NCI-H526 treated with DMSO at 0.1 percent for 48 hours (cell line): ENCODE measurements at regions not wholly inside any gene's neighbourhood (a gene's known extent, or its start where the extent isn't known, plus 50 kb on each side); places are given as distances from the start of the nearest gene placed in this dataset.

Source experiments
- DNase-seq: peaks from one replicate; lab custom pipeline; 2025; lab: John Stamatoyannopoulos, UW

DNA sequence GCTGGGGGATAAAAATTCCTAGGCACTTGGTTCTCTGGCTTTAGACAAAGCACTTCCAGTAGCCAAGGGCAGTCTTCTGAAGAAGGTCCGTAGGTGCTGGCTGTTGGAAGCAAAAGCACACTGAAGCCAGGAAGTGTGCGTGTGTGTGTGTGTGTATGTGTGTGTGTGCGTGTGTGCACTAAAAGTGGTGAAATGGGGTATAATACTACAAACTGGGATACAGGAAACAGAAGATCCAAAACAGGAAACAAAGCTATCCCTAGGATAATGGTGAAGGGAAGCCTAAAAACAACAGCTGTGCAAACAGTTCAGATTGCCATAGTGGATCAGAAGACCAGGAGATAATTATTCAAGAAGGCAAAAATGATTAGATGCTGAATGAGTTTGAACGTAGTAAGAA is 103.4 kb downstream of the IL20RB start:
- DNase-seq = no peak

DNA sequence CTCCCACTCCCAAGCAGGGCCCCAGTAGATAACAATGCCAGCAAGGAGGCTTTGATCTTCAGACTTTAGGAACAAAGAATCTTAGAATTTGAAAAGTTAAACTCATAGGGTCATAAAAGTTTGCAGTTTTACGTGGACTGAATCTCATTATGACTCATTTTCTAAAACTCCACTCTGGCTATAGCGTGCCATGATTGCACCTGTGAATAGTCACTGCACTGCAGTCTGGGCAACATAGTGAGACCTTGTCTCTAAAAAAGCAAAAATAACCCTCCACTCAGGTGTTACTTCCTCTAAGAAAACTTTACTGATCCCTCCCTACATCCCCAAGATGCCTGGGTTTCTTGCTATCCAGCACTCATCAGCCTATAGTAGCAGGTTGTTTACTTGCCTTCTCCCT is 104.5 kb downstream of the IL20RB start:
- DNase-seq = no peak

DNA sequence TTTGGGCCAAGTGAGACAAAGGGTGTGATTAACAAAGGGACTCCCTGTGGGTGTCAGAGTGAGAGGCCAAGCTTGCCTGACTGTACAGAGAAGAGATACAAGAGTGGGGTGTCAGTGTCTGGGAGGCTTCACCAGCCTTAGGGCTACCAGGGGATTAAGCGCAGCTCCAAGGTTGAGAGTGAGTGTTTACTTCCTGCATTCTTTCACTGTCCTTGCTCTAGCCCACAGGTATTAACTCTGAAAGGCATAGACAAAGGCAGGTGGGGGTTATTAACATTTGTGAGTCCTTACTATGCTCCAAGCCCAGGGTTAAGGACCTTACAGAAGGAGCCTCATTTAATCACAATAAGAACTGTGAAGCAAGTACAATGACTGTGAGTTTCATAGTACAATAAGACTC is 107.6 kb downstream of the IL20RB start:
- DNase-seq = no peak

DNA sequence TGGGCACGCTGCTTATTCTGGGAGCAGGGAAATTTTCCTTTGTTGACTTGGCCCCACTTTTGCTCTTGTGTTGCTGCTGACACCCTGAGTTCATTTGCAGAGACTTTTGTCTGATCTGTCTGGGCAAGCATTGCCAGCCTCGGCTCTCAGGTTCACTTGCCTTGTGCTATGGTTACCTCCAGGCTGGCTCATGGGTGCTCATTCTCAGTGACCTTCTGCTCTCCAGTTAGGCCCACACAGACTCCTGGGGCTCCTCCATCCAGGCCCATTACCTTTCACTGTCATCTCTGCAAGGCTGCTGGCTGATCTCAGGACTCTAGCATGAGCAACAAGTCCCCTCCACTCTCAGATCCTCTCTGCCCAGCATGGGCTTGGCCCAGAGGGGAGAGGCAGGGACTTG is 108.3 kb downstream of the IL20RB start:
- no peak for DNase-seq

DNA sequence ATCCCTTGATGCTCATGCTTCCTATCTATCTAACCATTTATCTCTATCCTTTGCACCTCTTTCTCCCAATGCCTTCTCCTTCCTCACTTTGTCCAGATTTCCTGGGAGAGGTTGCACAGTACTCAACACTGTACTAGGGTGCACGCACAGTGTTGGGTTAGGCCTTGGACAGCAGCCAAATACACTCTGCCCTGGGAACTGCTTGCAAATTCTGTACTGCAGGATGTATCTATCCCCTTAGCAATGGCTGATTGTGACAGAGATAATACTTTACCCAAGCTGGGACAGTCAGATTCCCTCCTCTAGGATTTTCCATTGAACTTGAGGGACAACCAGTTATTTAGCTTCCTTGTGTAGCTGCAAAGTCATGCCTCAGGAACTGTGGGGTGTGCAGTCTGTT is 113.3 kb downstream of the IL20RB start:
- DNase-seq = no peak

DNA sequence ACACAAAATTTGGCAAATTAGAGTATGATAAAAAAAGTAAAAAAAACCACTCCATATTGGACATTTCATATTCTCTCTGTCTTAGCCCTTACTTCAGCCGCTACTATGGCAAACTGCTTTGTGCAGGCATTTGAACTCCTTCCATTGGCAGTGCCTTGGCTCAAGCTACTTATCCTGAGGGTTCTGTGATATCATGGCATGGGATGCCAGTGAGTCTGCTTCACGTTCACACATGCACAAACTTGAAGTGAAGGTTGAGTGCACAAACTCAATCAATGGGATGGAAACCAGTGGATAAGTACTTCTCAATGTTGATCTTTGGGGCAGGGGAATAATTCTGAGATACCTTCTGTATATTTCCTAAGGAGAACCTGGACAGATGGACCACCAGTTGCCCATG is 117.2 kb downstream of the IL20RB start:
- no peak for DNase-seq

DNA sequence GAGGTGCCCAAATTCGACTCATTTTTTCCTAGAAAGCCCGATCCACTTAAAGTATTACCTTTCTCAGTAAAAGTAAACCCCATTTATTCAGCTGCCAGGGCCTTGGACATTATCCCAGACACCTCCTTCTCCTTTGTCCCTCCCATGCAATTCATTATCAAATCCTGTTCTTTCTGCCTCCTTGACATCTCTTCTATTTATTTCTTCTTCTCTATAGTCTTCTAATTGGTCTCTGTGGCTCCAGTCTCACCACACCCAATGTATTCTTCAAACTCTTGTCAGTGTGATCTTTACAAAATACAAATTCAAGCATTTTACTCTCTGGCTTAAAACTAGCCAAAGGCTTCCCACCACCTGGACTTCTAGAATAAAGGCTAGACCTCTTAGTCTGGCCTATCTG is 120.3 kb downstream of the IL20RB start:
- DNase-seq = no peak

DNA sequence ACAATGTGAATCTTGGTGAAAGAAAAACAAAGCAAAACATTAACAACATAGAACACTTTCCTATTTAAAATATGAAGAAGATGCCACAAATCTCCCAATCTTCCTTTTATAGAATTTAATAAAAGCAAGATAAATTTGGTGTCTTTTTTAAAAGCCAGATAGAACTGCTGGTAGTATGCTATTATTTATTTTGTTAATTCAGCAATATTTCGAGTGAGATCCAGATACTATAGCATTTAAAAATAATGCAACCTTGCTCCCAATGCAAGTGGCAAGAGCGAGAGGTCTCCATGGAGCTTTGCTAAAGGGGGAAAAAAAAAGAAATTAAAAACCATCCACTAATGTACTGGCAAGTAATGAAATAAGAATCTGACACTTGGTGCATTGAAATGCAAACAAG is 121.8 kb downstream of the IL20RB start:
- no peak for DNase-seq

DNA sequence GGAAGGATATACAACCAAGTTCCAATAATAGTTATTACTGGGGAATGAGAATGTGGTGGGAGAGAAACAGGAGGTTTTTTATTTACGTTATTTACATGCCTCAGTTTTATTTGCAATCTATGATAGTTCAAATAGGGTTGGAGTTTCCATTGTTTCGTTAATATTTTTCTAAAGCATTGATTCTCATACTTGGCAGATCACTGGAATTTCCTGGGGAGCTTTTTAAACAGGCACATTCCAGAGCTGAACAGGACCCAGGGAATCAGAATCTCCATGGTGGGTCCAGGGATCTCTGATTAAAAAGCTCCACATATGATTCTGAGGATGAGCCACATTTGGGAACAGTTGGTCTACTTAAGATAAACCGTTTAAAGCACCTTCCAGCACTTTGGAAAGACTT is 123.9 kb downstream of the IL20RB start:
- DNase-seq = no peak

DNA sequence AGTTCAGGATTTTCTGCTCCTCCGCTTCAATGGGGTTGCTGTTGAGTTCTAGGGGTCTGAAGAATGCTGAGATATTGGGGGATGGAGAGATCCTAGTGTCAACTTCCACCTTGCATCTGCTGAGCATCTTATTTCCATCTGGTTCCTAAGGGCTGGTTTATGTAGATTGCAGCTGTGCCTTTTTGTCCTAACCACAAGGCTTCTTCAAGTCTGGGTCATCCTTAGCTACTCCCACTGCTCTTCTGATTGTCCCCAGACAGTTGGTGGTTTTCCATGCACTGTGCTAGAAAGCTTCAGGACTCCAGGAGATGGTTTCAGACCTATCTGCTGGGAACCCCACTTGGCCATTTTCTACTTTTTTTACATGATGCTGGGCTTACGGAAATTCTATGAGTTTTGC is 125.0 kb downstream of the IL20RB start:
- DNase-seq = no peak

DNA sequence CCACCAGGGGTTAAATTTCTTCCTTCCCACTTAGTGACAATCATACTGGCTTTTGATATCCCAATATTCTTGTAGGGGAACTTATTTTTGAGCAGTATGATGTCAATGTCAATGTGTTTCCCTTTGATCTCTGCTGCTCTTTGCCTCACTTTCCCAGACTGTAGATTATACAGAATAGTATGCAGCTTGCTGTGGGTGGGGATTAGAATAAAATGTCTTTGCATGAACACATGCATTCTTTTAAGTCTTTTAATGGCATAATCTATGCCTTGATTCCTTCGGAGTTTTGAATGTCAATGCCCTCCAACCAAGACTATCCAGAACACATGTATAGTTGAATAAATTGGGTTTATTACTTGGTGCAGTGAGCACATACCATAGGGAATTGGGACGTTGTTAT is 125.5 kb downstream of the IL20RB start:
- no peak for DNase-seq

DNA sequence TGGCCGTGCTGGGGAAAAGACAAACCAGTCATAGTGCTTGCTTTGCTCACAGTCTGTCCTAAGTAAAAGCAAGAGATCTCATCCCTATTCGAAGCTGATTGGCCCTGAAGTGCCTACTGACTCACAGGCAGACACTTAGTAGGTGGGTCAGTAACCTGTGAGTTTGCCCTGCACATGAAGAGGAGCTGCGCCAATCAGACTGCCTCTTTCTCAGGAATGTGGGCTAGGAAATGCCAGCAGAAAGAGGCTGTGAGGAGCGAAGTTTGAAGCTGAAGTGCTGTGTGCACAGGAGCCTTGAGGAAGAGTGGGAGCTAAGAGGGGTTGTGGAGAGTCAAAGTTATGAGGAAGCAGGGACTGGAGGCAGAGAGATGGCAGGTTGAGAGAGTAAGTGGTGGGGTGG is 126.8 kb downstream of the IL20RB start:
- DNase-seq = no peak

DNA sequence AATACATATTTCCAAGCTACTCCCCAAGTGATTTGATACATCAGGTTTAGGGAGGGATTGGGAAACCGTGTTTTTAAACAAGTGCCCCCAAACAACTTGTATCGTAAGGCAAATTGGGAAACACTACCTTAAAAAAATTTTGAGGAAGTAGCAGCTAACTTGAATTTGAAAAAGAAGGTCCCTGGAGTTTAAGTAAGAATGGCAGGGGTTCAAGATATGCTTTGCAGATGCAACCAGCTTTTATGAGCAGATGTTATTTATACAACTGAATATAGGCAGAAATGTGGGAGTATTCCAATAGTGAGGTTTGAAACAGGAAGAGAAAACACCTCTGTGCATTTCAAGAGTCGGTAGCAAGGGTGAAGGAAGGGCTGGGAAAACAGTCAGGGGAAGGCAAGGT is 139.6 kb downstream of the IL20RB start:
- no peak for DNase-seq

DNA sequence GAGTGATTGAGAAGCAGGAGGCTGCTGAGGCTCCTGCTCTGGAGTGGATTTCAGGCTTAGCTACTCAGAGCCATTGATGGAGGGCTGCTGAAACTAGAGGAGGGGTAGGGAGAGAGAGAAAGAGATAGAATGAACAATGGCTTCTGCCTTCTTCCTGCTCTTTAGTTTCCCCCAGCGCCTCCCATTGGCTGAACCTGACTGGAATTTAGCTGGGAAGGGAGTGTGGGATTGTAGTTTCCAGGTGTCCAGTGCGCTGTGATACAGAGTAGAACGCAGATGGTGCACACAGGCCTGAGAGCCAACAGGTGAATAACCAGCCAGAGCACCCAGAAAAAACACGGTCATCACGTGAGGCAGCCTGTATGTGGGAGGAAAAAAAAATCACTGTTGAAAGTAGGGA is 140.1 kb downstream of the IL20RB start:
- DNase-seq = no peak

DNA sequence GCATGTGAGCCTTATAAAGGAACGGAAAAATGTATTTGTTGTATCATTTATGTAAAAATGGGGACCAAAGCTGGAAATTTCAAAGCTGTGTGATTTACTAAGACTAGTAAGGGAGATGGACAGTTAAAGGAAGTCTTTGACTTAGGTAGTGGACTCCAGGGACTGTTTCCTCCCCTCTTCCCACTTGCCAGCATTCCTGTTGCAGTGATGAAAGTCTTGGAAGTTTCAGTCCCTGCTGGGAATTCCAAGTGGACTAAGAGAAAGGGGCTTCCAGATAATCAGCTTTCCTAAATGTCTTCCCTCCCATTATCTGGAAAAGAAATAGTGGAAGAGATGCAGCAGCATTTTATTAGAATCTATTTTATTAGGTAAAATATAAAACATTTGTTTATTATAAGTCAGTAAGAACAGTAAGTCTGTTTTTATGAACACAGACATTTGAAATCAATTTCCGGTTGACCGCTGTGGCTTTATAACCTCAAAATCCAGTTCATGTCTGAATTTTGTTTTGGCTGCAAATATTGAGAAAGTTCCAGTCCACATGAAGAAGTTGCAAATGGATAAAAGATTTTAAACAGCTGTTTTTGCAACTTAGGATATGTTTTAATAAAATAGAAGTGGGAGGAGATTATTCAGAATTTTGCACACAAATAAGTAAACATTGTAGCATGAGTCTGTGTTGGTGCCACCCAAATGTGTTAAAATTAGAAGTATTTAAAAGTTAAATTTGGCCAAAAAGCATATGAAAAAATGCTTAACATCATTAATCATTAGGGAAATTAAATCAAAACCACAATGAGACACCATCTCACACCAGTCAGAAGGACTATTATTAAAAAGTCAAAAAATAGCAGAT is 141.8 kb downstream of the IL20RB start:
- DNase-seq = no peak

DNA sequence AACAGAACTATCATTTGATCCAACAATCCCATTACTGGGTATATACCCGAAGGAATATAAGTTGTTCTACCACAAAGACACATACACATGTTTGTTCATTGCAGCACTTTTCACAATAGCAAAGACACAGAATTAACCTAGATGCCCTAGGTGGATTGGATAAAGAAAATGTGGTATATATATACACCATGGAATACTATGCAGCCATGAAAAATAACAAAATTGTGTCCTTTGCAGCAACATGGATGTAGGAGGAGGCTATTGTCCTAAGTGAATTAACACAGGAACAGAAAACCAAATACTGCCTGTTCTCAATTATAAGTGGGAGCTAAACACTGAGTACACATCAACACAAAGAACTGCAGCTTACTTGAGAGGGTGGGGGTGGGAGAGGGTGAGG is 142.5 kb downstream of the IL20RB start:
- no peak for DNase-seq

DNA sequence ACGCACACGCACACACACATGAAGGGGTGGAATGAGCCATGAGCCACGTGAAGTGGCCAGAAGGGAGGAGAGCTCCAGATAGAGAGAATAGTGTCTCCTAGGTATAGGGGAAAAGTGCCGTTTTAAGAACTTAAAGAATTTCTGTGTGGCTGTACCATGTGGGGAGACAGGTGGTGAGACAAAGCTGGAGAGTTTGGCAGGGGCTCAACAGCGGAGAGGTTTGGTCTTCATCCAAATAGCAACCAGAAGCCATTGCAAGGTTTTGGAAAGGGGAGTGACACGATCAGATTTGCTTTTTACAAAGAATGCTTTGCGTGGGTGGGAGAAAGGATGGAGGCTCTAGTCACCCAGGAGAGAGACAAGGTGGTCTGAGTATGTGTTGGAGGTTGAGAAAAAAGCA is 146.0 kb downstream of the IL20RB start:
- DNase-seq = no peak

DNA sequence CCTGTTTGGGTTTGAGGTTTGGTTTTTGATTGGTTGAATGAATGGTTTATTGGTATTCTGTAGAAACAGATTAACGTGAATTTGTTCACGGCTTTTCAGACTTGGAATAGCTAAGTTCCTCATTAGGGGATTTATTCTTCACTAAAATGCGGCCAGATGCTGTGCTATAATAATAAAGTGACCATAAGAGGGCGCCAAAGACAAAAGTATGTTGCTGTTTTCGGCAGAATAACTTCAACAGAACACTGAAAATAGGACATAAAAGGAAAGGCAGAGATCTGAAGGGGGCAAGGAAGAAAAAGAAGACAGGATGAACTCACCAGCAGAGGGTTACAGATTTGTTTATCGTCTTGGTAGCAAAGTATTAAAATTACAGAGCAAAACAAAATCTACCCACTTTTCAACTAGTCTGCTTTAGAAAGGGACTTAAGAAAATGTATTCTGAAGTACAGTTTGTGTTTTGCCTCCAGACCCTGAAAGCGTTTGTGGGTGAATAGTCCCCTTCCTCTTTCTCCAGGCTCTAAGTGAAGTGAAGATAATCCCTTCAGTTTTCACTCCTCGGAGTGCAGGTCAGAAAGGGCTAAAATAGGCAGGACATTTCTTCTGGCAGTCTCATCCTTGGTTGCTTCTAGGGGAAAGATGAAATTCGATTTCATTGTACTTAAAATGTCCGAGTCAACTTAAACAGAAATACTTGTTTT is 147.6 kb downstream of the IL20RB start:
- DNase-seq = peak; percentile 64

DNA sequence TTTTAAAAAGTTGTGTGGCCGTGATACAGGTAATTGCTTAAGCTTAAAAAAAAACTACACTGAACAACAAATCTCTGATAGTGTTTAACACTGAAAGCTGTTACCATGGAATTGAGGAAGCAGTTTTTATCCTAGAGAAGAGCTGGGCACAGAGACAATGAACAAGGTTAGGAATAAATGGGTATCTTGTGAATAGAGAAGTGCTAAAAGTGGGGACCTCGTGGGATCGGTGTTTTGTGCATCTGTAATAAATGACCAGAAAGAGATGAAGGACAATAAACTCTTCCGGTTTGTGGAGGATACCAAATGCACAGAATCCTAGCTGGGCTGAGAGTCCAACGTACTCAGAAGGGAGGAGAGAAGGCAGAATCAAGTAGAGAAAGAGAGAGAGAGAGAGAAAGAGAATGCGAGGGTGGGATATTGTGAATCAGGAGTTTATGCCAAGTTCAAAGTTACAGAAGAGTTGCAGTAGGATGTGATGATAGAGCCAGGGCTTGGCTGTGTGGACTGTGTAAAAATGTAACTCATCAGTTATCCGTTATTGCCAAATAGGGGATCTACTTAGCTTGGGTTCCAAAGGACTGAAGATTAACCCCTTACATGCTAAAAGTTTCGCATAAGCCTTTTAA is 148.9 kb downstream of the IL20RB start:
- no peak for DNase-seq

DNA sequence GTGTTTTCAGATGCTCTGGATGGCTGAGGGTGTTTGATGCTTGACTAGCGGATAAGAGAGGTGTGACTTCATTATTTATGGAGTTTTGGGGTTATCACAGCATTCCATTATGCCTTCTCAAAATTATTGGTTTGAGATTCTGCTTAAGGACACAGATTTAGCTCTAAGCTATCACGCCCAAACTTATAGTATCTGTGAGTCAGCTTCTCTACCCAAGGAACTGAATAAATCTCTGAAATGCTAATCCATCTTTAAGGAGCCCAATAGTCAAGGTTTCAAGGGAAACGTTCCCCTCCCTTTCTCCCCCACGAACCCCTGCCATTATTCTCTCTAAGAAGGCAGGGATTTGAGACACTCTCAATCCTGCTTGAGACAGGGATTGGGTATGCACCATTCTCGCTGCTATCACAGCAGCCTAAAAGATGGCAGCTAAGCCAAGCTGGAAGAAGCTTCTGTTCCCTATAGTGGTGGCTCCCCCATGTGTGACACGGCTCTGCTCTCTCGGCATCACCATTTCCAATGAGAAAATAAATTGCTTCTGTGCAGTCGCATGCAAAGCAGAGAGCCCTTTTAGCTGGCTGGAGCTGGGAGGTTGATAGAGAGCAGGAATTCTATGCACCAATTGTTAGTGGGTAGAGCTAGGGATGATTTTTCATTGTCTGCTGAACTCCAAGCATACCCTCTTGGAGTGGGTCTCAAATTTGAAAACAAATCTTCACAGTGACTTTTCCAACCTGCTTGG is 151.1 kb downstream of the IL20RB start:
- peak; percentile 26 for DNase-seq

DNA sequence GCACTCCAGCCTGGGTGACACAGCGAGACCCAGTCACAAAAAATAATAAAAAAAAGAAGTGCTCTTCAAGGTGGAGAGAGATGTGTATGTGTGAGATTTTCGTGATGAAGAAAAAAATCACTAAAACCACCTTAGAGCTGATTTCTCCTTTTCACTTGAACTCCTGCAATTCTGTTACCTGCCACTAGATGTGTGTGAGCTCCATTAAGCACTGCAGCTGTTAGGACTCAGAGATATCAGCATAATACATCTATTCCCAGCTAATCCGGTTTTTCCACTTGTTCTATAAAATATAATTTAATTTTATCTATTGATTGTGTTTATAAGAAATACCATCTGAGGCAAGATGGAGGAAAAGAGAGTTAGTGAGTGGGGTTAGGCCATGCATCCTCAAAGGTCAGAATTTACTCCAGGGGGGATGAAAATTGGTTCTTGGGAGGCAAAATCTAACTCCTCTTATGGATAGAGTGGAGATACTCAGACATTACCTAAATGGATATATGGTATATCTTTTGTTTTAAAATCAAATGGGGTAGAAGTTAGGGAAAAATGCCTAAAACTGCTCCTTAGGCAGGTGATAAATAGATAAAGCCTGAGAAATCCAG is 152.7 kb downstream of the IL20RB start:
- DNase-seq = peak; percentile 19

DNA sequence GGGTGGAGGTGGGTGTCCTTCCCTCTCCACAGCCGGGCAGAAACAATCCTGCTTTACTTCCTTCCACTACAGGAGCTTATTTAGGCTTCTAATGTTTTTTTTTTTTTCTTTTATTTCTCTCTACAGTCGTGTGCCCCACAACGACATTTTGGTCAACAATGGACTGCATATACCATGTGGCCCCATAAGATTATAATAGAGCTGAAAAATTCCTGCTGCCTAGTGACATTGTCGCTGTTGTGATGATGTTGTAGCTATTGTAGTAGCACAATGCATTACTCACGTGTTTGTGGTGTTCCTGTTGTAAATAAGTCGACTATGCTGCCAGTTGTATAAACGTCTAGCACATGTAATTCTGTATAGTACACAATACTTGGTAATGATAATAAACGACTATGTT is 153.7 kb downstream of the IL20RB start:
- DNase-seq = no peak
